ENCODE measurements at regions not wholly inside any gene's neighbourhood (a gene's known extent, or its start where the extent isn't known, plus 50 kb on each side); places are given as distances from the start of the nearest gene placed in this dataset.

GRCh38 chr5:67416133-67416937 is 219.7 kb upstream of the CD180 start:
- H3K4me3 Mint-ChIP-seq = no peak overlapping the region
- no peak overlapping the region for H3K27ac Mint-ChIP-seq

GRCh38 chr5:67414712-67415111 is 218.1 kb upstream of the CD180 start:
- Histone ChIP-seq H3K36me3 (ENCODE audit: insufficient read depth, low read length) (no peaks in the 10 kb centered on the region), H3K27me3 (ENCODE audit: control insufficient read depth in 1 of 2, insufficient read depth in 2 of 2, low read length in 2 of 2) (no peaks in the 10 kb centered on the region), H3K4me1 (ENCODE audit: insufficient read depth, low read length) (no peaks in the 10 kb centered on the region), H3K9me3 (ENCODE audit: control insufficient read depth in 1 of 2, insufficient read depth in 1 of 2, low read length in 2 of 2) (no peaks in the 10 kb centered on the region), H3K4me3 (ENCODE audit: low read length) (no peak overlapping the region), H3K27ac (ENCODE audit: low read depth in 1 of 2, low read length in 2 of 2) (no peak overlapping the region)
- POLR2A ChIA-PET = no interaction called here
- no peak for ATAC-seq (ENCODE audit: poor library complexity)
- H3K36me3 Mint-ChIP-seq (ENCODE audit: low read depth) = no peaks in the 10 kb centered on the region
- no peaks in the 10 kb centered on the region for H3K27me3 Mint-ChIP-seq
- DNase-seq = no peak
- no peaks in the 10 kb centered on the region for H3K9me3 Mint-ChIP-seq
- no peak for TF ChIP-seq CTCF (IDR thresholded peaks at IDR 0.05)
- intact Hi-C loops (cut with DNase I, micrococcal nuclease) = no loop called here
- H3K27ac Mint-ChIP-seq = no peak overlapping the region
- H3K4me1 Mint-ChIP-seq (ENCODE audit: low read depth) = peaks cover 16% of the 10 kb centered on the region
- CTCF ChIA-PET = no interaction called here
- H3K4me3 Mint-ChIP-seq = no peak overlapping the region

More at GRCh38 chr5:67416133-67416937, 219.7 kb upstream of the CD180 start:
- no peaks in the 10 kb centered on the region for H3K36me3 Mint-ChIP-seq (ENCODE audit: low read depth)
- Histone ChIP-seq H3K9me3 (ENCODE audit: control insufficient read depth in 1 of 2, insufficient read depth in 1 of 2, low read length in 2 of 2) (no peaks in the 10 kb centered on the region), H3K4me1 (ENCODE audit: insufficient read depth, low read length) (no peaks in the 10 kb centered on the region), H3K27me3 (ENCODE audit: control insufficient read depth in 1 of 2, insufficient read depth in 2 of 2, low read length in 2 of 2) (no peaks in the 10 kb centered on the region), H3K4me3 (ENCODE audit: low read length) (no peak overlapping the region), H3K36me3 (ENCODE audit: insufficient read depth, low read length) (no peaks in the 10 kb centered on the region), H3K27ac (ENCODE audit: low read depth in 1 of 2, low read length in 2 of 2) (no peak overlapping the region)
- peaks cover 16% of the 10 kb centered on the region for H3K4me1 Mint-ChIP-seq (ENCODE audit: low read depth)
- ATAC-seq (ENCODE audit: poor library complexity) (peak; percentile 56), DNase-seq (peak in 3 of 14 experiments; percentile 38 to 43 (median 41))
- intact Hi-C loops (cut with DNase I, micrococcal nuclease) = no loop called here
- ChIA-PET CTCF (no interaction called here), POLR2A (no interaction called here)
- H3K27me3 Mint-ChIP-seq = no peaks in the 10 kb centered on the region
- no peaks in the 10 kb centered on the region for H3K9me3 Mint-ChIP-seq
- no peak for TF ChIP-seq CTCF (IDR thresholded peaks at IDR 0.05)

GRCh38 chr5:67413721-67414120 is 217.1 kb upstream of the CD180 start:
- ATAC-seq (ENCODE audit: poor library complexity) = no peak
- intact Hi-C loops (cut with DNase I, micrococcal nuclease) = no loop called here

More at GRCh38 chr5:67413721-67414120, 217.1 kb upstream of the CD180 start:
- Mint-ChIP-seq H3K4me1 (ENCODE audit: low read depth) (peaks cover 16% of the 10 kb centered on the region), H3K27ac (no peak overlapping the region), H3K4me3 (no peak overlapping the region), H3K9me3 (no peaks in the 10 kb centered on the region), H3K36me3 (ENCODE audit: low read depth) (no peaks in the 10 kb centered on the region), H3K27me3 (no peaks in the 10 kb centered on the region)
- H3K27ac ChIP-seq (ENCODE audit: low read depth in 1 of 2, low read length in 2 of 2) = no peak overlapping the region
- POLR2A ChIA-PET = no interaction called here
- no peak overlapping the region for H3K4me3 ChIP-seq (ENCODE audit: low read length)
- H3K4me1 ChIP-seq (ENCODE audit: insufficient read depth, low read length) = no peaks in the 10 kb centered on the region
- CTCF ChIA-PET = no interaction called here
- no peak for DNase-seq
- no peaks in the 10 kb centered on the region for H3K36me3 ChIP-seq (ENCODE audit: insufficient read depth, low read length)
- TF ChIP-seq CTCF (IDR thresholded peaks at IDR 0.05) = no peak
- no peaks in the 10 kb centered on the region for H3K27me3 ChIP-seq (ENCODE audit: control insufficient read depth in 1 of 2, insufficient read depth in 2 of 2, low read length in 2 of 2)
- no peaks in the 10 kb centered on the region for H3K9me3 ChIP-seq (ENCODE audit: control insufficient read depth in 1 of 2, insufficient read depth in 1 of 2, low read length in 2 of 2)

Data from CD4-positive, alpha-beta T cell (primary cell).